NCI-H1436 (cell line): ENCODE measurements at regions not wholly inside any gene's neighbourhood (a gene's known extent, or its start where the extent isn't known, plus 50 kb on each side); places are given as distances from the start of the nearest gene placed in this dataset.
A peak's percentile ranks its signal among the peaks of the same experiment; 100 is the strongest.

Source experiments
- DNase-seq: peaks from one replicate; lab custom pipeline; 2025; lab: John Stamatoyannopoulos, UW

GRCh38 chr1:99163671-99164070, 100.6 kb upstream of the PLPPR4 start:
- DNase-seq: no peak

- no peak for DNase-seq
These were observed 93.8 kb upstream of the PLPPR4 start for GRCh38 chr1:99170516-99170915.

- DNase-seq: no peak
These were observed 93.0 kb upstream of the PLPPR4 start for GRCh38 chr1:99171184-99171813.

DNA sequence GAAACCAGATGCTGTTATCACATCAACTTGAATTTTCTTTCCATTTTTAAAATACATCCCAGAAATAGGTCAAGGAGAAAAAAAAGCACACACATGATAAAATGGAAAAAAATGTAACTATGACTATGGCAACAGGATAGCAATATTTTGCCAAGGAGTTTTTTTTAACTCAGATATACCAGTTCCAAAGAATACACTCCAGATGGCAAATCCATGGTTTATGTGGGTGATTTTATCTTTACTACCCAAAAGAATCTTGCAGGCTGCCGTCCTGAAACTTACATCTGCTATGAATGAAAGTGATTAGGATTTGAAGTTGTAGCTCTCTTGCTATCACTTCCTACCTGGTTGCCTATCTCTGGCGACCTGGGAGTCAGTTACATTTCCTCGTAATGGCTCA, 91.0 kb upstream of the PLPPR4 start:
- no peak for DNase-seq

DNA sequence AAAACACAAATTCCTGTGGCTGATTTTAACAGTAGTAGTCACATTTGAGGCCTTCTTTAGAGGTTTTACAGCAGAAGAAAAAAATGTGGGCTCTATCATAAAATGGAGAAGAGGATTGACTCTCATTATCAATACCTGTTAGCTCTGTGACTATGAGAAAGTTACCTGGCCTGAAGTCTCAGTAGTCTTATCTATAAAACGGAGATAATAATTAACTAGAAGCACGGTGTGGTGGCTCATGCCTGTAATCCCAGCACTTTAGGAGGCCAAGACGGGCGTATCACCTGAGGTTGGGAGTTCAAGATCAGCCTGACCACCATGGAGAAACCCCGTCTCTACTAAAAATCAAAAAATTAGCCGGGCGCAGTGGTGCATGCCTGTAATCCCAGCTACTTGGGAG, 90.4 kb upstream of the PLPPR4 start:
- DNase-seq: no peak

- no peak for DNase-seq
These were observed 87.5 kb upstream of the PLPPR4 start for GRCh38 chr1:99176753-99177152.

GRCh38 chr1:99177465-99177864, 86.8 kb upstream of the PLPPR4 start:
- no peak for DNase-seq

- peak; percentile 64 for DNase-seq
These were observed 83.9 kb upstream of the PLPPR4 start for GRCh38 chr1:99180343-99180808.

DNA sequence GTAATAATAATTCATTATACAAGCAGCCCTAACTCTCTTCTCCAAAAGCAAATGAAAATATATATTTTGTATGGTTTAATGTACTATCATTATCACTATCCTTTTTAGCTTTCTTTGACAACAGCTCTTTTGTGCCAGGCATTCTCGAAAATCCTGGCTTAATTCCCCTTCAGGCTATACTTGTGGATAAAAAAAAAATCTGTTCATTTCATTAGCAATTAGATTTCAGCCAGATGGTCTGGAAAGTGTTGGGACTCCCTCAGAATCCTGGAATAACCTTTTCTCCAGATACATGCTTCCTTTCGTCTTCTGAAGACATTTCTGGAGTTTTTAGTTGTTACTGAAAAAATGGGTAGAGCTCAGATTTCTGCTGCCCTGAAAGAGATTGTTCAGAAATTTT, 83.4 kb upstream of the PLPPR4 start:
- no peak for DNase-seq

DNA sequence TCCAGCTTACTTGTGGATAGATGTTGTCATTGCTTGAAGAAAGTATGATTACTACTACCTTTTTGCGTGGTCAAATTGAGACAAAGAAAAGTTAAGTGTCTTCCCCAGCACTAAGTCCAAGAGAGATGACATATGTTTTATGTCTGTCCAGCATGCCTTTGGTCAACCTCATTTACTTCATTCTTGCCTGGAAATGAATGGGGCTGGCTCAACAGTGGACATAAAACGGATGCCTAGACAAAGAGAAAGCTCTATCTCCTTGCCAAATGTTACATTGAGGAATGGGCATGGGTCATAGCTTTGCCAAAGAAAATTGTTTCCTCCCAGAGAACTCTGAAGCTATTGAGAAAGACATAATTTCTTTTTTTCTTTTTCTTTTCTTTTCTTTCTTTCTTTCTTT, 82.4 kb upstream of the PLPPR4 start:
- no peak for DNase-seq

DNA sequence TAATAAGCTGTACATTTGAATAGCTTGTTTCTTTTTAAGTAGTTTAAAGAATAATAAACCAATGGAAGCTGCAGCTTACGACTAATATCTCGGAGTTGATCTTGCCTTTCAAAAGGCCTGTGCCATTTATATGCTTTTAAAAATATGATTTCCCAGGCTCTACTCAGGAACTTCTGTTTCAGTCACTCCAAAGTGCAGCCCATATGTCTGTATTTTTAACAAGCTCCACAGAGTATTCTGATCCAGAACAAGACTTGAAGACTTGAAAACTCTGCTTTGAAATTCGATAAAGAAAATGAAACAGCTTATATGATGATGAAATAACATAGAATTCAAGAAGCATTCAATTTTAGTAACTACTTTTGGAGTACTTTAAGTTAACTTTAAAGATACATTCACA, 79.1 kb upstream of the PLPPR4 start:
- no peak for DNase-seq

DNA sequence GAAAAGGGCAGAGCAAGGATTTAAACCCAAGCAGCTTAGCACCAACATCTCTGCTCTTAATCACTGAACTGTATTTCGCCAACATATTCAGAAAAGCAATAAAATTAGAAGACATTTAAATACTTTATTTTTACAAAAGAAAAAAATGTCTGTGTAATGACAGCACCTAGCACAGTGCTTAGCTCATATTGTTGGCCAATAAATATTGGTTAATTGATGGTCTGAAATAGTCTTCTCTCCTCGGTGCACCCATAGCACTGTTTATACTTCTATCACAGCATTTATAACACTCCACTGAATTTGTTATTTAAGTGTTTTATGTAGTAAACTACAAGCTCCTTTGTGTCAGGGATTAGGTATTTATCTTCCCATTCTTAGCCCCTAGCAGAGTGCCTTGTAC, 70.9 kb upstream of the PLPPR4 start:
- DNase-seq: no peak

DNA sequence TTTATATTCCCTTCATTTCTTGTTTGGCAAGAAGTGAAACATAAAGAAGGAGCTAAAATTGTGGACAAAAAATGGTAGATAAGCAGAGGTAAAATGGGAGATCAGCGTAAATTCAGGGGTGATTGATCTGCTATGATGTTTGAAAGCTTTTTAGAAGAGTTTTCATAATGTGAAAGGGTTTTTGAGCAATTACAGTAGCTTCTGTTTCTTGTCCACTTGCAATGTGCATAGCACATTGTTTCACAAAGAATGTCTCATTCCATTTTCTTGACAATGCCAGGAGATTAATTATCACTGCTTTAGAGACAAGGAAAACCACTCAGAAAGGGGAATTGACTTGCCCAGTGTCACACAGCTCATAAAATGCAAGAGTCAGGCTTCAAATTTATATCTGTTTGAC, 65.9 kb upstream of the PLPPR4 start:
- no peak for DNase-seq

DNA sequence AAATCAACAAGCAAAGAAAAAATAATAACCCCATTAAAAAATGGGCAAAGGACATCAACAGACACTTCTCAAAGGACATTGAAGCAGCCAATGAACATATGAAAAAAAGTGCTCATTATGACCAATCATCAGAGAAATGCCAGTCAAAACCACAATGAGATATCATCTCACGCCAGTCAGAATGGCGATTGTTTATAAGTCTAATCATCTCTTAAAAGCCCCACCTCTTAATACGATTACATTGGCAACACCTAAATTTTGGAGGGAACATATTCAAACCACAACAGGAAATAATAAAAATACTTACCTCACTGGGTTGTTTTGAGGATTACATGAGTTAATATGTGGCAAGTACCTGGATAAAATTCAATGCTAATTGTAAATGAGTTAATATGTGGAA, 57.1 kb upstream of the PLPPR4 start:
- DNase-seq: no peak
